ENCODE measurements at regions not wholly inside any gene's neighbourhood (a gene's known extent, or its start where the extent isn't known, plus 50 kb on each side); places are given as distances from the start of the nearest gene placed in this dataset.

GRCh38 chr3:154614601-154615000, 184.6 kb upstream of the GPR149 start:
- TF ChIP-seq EZH2 (IDR thresholded peaks at IDR 0.05; ENCODE audit: borderline replicate concordance, insufficient read depth, low read depth, low read length, poor library complexity, severe bottlenecking) (no peak), CTCF (IDR thresholded peaks at IDR 0.05) (no peak)
- no peaks in the 10 kb centered on the region for H4K20me1 ChIP-seq (ENCODE audit: control insufficient read depth, insufficient read depth, low read length, poor library complexity, severe bottlenecking)
- POLR2A ChIA-PET = no interaction called here
- CTCF ChIA-PET = no interaction called here
- intact Hi-C loops (cut with micrococcal nuclease) = no loop called here
- H3K9ac ChIP-seq (ENCODE audit: low read length) = no peak overlapping the region
- no peak overlapping the region for H2AFZ ChIP-seq (ENCODE audit: insufficient read depth, low read depth, low read length, poor library complexity, severe bottlenecking)
- H3K27ac ChIP-seq (ENCODE audit: low read length in 2 of 2) = no peak overlapping the region
- H3K4me2 ChIP-seq (replicated peaks; ENCODE audit: low read depth, low read length, poor library complexity, severe bottlenecking) = no peak overlapping the region
- Mint-ChIP-seq H3K27me3 (no peaks in the 10 kb centered on the region), H3K27ac (no peak overlapping the region), H3K9me3 (ENCODE audit: insufficient read depth) (peaks cover 3% of the 10 kb centered on the region), H3K4me3 (no peak overlapping the region), H3K4me1 (no peaks in the 10 kb centered on the region)
- peaks cover 0 to 12% (median 3%) of the 10 kb centered on the region in 3 donors for H3K9me3 ChIP-seq (ENCODE audit: control extremely low read depth in 1 of 3, control insufficient read depth in 2 of 3, insufficient read depth in 1 of 3, low read length in 2 of 3)
- WGBS (ENCODE audit: insufficient coverage) = no CpG with 5 or more reads among the region's 3 CpGs
- H3K4me1 ChIP-seq (ENCODE audit: control insufficient read depth in 2 of 2, insufficient read depth in 2 of 2, low read length in 2 of 2) = no peaks in the 10 kb centered on the region
- no peaks in the 10 kb centered on the region for H3K79me2 ChIP-seq (ENCODE audit: control insufficient read depth, insufficient read depth, low read length)
- no peak overlapping the region for H3K4me3 ChIP-seq (ENCODE audit: control extremely low read depth in 1 of 5, extremely low read depth in 1 of 5, insufficient read depth in 1 of 5, low read depth in 2 of 5, low read length in 4 of 5)
- H3K36me3 ChIP-seq (replicated peaks in 1 of 2; ENCODE audit: control extremely low read depth in 1 of 2, control insufficient read depth in 1 of 2, extremely low read depth in 1 of 2, insufficient read depth in 2 of 2, low read length in 1 of 2) = no peaks in the 10 kb centered on the region
- no peaks in the 10 kb centered on the region for H3K27me3 ChIP-seq (replicated peaks in 1 of 4; ENCODE audit: control extremely low read depth in 1 of 4, control insufficient read depth in 3 of 4, insufficient read depth in 4 of 4, low read length in 3 of 4)
- no peak for DNase-seq
- ATAC-seq (ENCODE audit: low read depth) = no peak

GRCh38 chr3:154614078-154614477, 184.1 kb upstream of the GPR149 start:
- intact Hi-C loops (cut with micrococcal nuclease) = no loop called here
- H3K27ac Mint-ChIP-seq = no peak overlapping the region
- H4K20me1 ChIP-seq (ENCODE audit: control insufficient read depth, insufficient read depth, low read length, poor library complexity, severe bottlenecking) = no peaks in the 10 kb centered on the region
- peaks cover 3% of the 10 kb centered on the region for H3K9me3 Mint-ChIP-seq (ENCODE audit: insufficient read depth)
- no peaks in the 10 kb centered on the region for H3K27me3 Mint-ChIP-seq
- peaks cover 0 to 9% (median 3%) of the 10 kb centered on the region in 3 donors for H3K9me3 ChIP-seq (ENCODE audit: control extremely low read depth in 1 of 3, control insufficient read depth in 2 of 3, insufficient read depth in 1 of 3, low read length in 2 of 3)
- no peak overlapping the region for H2AFZ ChIP-seq (ENCODE audit: insufficient read depth, low read depth, low read length, poor library complexity, severe bottlenecking)
- ATAC-seq (ENCODE audit: low read depth) = no peak
- H3K27ac ChIP-seq (ENCODE audit: low read length in 2 of 2) = no peak overlapping the region
- H3K4me1 ChIP-seq (ENCODE audit: control insufficient read depth in 2 of 2, insufficient read depth in 2 of 2, low read length in 2 of 2) = no peaks in the 10 kb centered on the region
- no peaks in the 10 kb centered on the region for H3K4me1 Mint-ChIP-seq
- H3K4me3 ChIP-seq (ENCODE audit: control extremely low read depth in 1 of 5, extremely low read depth in 1 of 5, insufficient read depth in 1 of 5, low read depth in 2 of 5, low read length in 4 of 5) = no peak overlapping the region
- ChIA-PET POLR2A (no interaction called here), CTCF (no interaction called here)
- H3K79me2 ChIP-seq (ENCODE audit: control insufficient read depth, insufficient read depth, low read length) = no peaks in the 10 kb centered on the region
- no CpG with 5 or more reads among the region's 1 CpG for WGBS (ENCODE audit: insufficient coverage)
- H3K9ac ChIP-seq (ENCODE audit: low read length) = no peak overlapping the region
- no peak overlapping the region for H3K4me2 ChIP-seq (replicated peaks; ENCODE audit: low read depth, low read length, poor library complexity, severe bottlenecking)
- no peaks in the 10 kb centered on the region for H3K27me3 ChIP-seq (replicated peaks in 1 of 4; ENCODE audit: control extremely low read depth in 1 of 4, control insufficient read depth in 3 of 4, insufficient read depth in 4 of 4, low read length in 3 of 4)
- no peak for TF ChIP-seq CTCF (IDR thresholded peaks at IDR 0.05)
- no peak for TF ChIP-seq EZH2 (IDR thresholded peaks at IDR 0.05; ENCODE audit: borderline replicate concordance, insufficient read depth, low read depth, low read length, poor library complexity, severe bottlenecking)
- DNase-seq = no peak
- H3K4me3 Mint-ChIP-seq = no peak overlapping the region
- no peaks in the 10 kb centered on the region for H3K36me3 ChIP-seq (replicated peaks in 1 of 2; ENCODE audit: control extremely low read depth in 1 of 2, control insufficient read depth in 1 of 2, extremely low read depth in 1 of 2, insufficient read depth in 2 of 2, low read length in 1 of 2)

Measured in B cell (primary cell).